Heart left ventricle (tissue), 16 donors: ENCODE measurements at regions not wholly inside any gene's neighbourhood (a gene's known extent, or its start where the extent isn't known, plus 50 kb on each side); places are given as distances from the start of the nearest gene placed in this dataset.

Experiments used
- ATAC-seq, 4 donors: fragments of 200-7000 bp; cut with Tn5 transposase; one replicate each; pipeline ENCODE4 v1.9.1; 2020 to 2022; ENCODE audit warnings: moderate library complexity in 4 of 4, mild to moderate bottlenecking in 3 of 4, moderate number of reproducible peaks in 1 of 4
- DNase-seq, 5 donors: peaks; one replicate each; pipeline ENCODE4 v3.0.0-alpha.2; 2020
- H3K27ac ChIP-seq, 12 donors: fragments of 200-600 bp; sonication (generic) in 4 of 12; one replicate each; pipeline versions ENCODE4 v1.5.0 to v1.8.0; 2016 to 2022; ENCODE audit warnings: mild to moderate bottlenecking in 2 of 12
- H3K27me3 ChIP-seq, 9 donors: fragments of 200-600 bp; sonication (generic) in 2 of 9; one replicate each; pipeline versions ENCODE4 v1.5.1 to v1.8.0; 2016 to 2022; ENCODE audit warnings: mild to moderate bottlenecking in 3 of 9
- H3K36me3 ChIP-seq, 9 donors: fragments of 200-600 bp; sonication (generic) in 2 of 9; one replicate each; pipeline versions ENCODE4 v1.5.0 to v1.8.0; 2018 to 2022; ENCODE audit warnings: mild to moderate bottlenecking in 2 of 9
- H3K4me1 ChIP-seq, 12 donors: fragments of 200-600 bp; sonication (generic) in 4 of 12; one replicate each; pipeline versions ENCODE4 v1.5.0 to v1.8.0; 2016 to 2022; ENCODE audit warnings: mild to moderate bottlenecking in 3 of 12
- H3K4me3 ChIP-seq, 12 donors: fragments of 200-600 bp; sonication (generic) in 4 of 12; one replicate each; pipeline versions ENCODE4 v1.5.0 to v1.8.0; 2017 to 2022; ENCODE audit warnings: mild to moderate bottlenecking in 9 of 12, moderate library complexity in 4 of 12
- H3K9me3 ChIP-seq, 12 donors: fragments of 200-600 bp; sonication (generic) in 4 of 12; one replicate each; pipeline versions ENCODE4 v1.5.0 to v1.8.0; 2016 to 2022; ENCODE audit warnings: mild to moderate bottlenecking in 1 of 12
- POLR2A ChIP-seq, 2 donors: fragments of 450-650 bp; IDR thresholded peaks; one replicate each; pipeline ENCODE4 v1.6.1; 2017; ENCODE audit warnings: antibody characterized with exemption in 2 of 2, mild to moderate bottlenecking in 2 of 2, moderate library complexity in 2 of 2
- WGBS, 4 donors: extraction: QIAGEN DNeasy Blood & Tissue Kit in 2 of 4; methylation state at CpG; one replicate each; pipeline versions ENCODE4 v1.1.5 to v1.1.7; 2013 to 2018; 5-methylcytosine and 5-hydroxymethylcytosine counted together
- intact Hi-C, 10 donors: fragments of 100-400 bp; cut with DNase I; formaldehyde crosslinking; loops; one replicate each; pipeline versions ENCODE4 v1.11.1 to v1.14.2; 2022
- TF ChIP-seq, protein P1 (sequence below), 12 donors: fragments of 200-600 bp; sonication (generic) in 4 of 12; IDR thresholded peaks; one replicate each; pipeline versions ENCODE4 v1.5.0 to v1.8.0; 2018 to 2022; ENCODE audit warnings: antibody characterized with exemption in 12 of 12, mild to moderate bottlenecking in 5 of 12
- donor health status: ischemic (EF 13 %, LVEDD 7.1; RV severe dilation, severe dysfunction).
- donor health status: healthy with polysubstance abuse.
- donor health status: DM: no; HTN: yes; CAD: no.
- donor health status: DM: no; HTN: no; CAD: no.
- donor health status: ischemic (EF 25% LVEDD 6.9; RV normal size, moderate dysfunction).
- donor health status: ischemic (EF 25% LVEDD 5.7; RV mildly dilated, moderate dysfunction).
- donor health status: healthy.
- donor health status: DM: yes; HTN: yes; CAD: no.
- donor health status: ischemic (EF 35%, LVEDD 5.7; RV mildly dilated, moderate dysfunction).
- donor health status: nonischemic (EF 11% LVEDD 7.7; RV severe dilation, severe dysfunction).
- donor health status: DM: yes; HTN: yes; CAD: no.
- donor health status: PGD.
- donor health status: ischemic (EF 29% LVEDD 5.4; RV normal size, mild dysfunction).
- donor health status: nonischemic (EF 23%, LVEDD 6.1; RV moderate dilation, normal function).

DNA sequence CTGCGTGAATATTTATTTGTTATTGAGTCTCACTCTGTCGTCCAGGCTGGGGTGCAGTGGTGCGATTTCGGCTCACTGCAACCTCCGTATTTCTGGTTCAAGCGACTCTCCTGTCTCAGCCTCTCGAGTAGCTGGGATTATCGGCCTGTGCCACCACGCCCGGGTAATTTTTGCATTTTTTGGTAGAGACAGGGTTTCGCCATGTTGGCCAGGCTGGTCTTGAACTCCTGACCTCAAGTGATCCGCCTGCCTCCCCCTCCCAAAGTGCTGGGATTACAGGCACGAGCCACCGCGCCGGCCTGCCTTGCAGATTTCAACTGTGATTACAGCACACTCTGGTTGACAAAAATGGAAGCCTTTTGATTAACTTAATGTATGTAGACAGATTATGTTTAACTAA, 730.0 kb upstream of the VSTM2A start:
- Histone ChIP-seq H3K27ac (no peak overlapping the region), H3K36me3 (no peaks in the 10 kb centered on the region), H3K27me3 (no peaks in the 10 kb centered on the region), H3K4me3 (no peak overlapping the region), H3K9me3 (peaks cover 0 to 4% (median 0%) of the 10 kb centered on the region in 12 donors), H3K4me1 (no peaks in the 10 kb centered on the region)
- TF ChIP-seq POLR2A (IDR thresholded peaks at IDR 0.05), result no peak
- TF ChIP-seq, protein P1, sequence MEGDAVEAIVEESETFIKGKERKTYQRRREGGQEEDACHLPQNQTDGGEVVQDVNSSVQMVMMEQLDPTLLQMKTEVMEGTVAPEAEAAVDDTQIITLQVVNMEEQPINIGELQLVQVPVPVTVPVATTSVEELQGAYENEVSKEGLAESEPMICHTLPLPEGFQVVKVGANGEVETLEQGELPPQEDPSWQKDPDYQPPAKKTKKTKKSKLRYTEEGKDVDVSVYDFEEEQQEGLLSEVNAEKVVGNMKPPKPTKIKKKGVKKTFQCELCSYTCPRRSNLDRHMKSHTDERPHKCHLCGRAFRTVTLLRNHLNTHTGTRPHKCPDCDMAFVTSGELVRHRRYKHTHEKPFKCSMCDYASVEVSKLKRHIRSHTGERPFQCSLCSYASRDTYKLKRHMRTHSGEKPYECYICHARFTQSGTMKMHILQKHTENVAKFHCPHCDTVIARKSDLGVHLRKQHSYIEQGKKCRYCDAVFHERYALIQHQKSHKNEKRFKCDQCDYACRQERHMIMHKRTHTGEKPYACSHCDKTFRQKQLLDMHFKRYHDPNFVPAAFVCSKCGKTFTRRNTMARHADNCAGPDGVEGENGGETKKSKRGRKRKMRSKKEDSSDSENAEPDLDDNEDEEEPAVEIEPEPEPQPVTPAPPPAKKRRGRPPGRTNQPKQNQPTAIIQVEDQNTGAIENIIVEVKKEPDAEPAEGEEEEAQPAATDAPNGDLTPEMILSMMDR (IDR thresholded peaks at IDR 0.05), result no peak
- WGBS, 4 donors, result 87 to 92% (median 89%) methylated on average over 16 of the region's 16 CpGs
- DNase-seq (no peak), ATAC-seq (no peak)
- intact Hi-C loops, result no loop called here

DNA sequence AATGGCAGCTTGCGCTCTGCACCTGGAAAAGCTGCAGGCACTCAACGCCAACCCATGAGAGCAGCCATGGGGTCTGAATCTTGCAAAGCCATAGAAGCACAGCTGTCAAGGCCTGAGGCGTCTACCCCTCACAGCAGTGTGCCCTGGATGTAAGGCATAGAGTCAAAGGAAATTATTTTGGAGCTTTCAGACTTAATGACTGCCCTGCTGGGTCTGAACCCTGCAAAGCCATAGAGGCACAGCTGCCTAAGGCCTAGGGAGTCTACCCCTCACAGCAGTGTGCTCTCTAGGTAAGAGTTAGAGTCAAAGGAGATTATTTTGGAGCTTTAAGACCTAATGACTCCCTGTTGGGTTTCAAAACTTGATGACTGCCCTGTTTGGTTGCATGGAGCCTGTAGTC, 706.9 kb upstream of the VSTM2A start:
- WGBS, 4 donors, result 73 to 84% (median 81%) methylated on average over 2 to 3 of the region's 3 CpGs
- peaks cover 0 to 43% (median 0%) of the 10 kb centered on the region in 12 donors for H3K9me3 ChIP-seq
- TF ChIP-seq POLR2A (IDR thresholded peaks at IDR 0.05), result no peak
- TF ChIP-seq, protein P1 (IDR thresholded peaks at IDR 0.05), result no peak
- H3K36me3 ChIP-seq, result no peaks in the 10 kb centered on the region
- no peak overlapping the region for H3K27ac ChIP-seq
- intact Hi-C loops, result no loop called here
- H3K4me3 ChIP-seq, result no peak overlapping the region
- no peak for DNase-seq
- no peaks in the 10 kb centered on the region for H3K4me1 ChIP-seq
- ATAC-seq, result no peak
- no peaks in the 10 kb centered on the region for H3K27me3 ChIP-seq

DNA sequence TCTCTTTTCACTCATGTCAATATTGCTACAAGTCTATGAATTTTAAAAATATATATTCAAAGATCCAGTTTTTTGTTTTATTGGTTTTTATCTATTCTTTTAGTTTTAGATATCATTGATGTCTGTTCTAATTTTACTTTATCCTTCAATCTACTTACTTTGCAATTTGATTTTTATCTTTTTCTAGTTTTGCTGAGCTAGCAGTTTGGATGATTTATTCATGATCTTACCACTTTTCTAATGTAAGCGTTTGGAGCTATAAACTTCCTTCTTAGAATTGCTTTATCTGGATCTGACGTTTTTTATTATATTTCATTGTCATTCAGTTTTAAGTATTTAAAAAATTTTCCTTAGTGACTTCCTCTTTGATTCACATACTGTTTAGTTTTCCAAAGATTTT, 664.5 kb upstream of the VSTM2A start:
- ATAC-seq (no peak), DNase-seq (no peak)
- no peak overlapping the region for H3K4me3 ChIP-seq
- no peak overlapping the region for H3K27ac ChIP-seq
- H3K36me3 ChIP-seq, result no peaks in the 10 kb centered on the region
- intact Hi-C loops, result no loop called here
- peaks cover 0 to 19% (median 0%) of the 10 kb centered on the region in 12 donors for H3K9me3 ChIP-seq
- 10 to 54% (median 33%) methylated on average over 2 of the region's 2 CpGs for WGBS, 4 donors
- TF ChIP-seq, protein P1 (IDR thresholded peaks at IDR 0.05), result no peak
- no peak for TF ChIP-seq POLR2A (IDR thresholded peaks at IDR 0.05)
- no peaks in the 10 kb centered on the region for H3K4me1 ChIP-seq
- no peaks in the 10 kb centered on the region for H3K27me3 ChIP-seq

DNA sequence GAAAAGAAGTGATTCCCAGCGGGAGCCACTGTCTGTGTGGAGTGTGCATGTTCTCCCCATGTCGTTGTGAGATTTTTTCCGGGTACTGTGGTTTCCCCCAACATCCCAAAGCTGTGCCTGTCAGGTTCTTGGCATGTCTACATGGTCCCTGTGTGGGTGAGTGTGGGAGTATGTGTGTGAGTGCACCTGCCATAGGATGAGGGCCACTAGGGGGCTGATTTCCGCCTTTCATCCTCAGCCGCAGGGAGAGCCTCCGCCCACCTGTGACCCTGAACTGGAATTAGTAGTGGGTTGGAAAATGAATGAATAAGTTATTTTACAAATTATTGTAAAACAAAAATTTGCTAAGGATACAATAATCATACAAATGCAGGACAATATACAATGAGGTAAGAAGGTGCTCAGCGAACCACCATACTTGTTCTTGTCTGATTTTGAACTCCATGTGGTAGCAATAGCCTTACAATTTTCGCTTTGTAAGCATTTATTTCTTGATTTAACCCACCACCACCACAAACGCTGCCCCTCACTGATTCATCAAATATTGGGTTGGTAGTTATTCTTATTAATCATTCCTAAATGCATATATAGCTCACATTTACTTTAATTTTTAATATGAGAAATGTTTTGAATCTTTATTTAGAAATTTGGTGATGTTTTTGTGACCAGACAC, 641.2 kb upstream of the VSTM2A start:
- TF ChIP-seq POLR2A (IDR thresholded peaks at IDR 0.05), result no peak
- TF ChIP-seq, protein P1 (IDR thresholded peaks at IDR 0.05), result no peak
- H3K27me3 ChIP-seq, result no peaks in the 10 kb centered on the region
- no peak for DNase-seq
- H3K36me3 ChIP-seq, result no peaks in the 10 kb centered on the region
- H3K4me1 ChIP-seq, result no peaks in the 10 kb centered on the region
- no peak overlapping the region for H3K4me3 ChIP-seq
- no peak overlapping the region for H3K27ac ChIP-seq
- intact Hi-C loops, result no loop called here
- ATAC-seq, result no peak
- 71 to 82% (median 75%) methylated on average over 9 of the region's 9 CpGs for WGBS, 4 donors
- H3K9me3 ChIP-seq, result peaks cover 0 to 11% (median 0%) of the 10 kb centered on the region in 12 donors
